H1 (cell line): ENCODE measurements at regions not wholly inside any gene's neighbourhood (a gene's known extent, or its start where the extent isn't known, plus 50 kb on each side); places are given as distances from the start of the nearest gene placed in this dataset.

Experiments
- CTCF ChIA-PET: fragments of 300-600 bp; sonication (Branson Sonifier 250); formaldehyde crosslinking; loops from one replicate; lab custom pipeline; 2021; ENCODE audit not compliant: partially characterized antibody; lab: Charles Lee
- POLR2A ChIA-PET: fragments of 300-600 bp; sonication (Branson Sonifier 250); formaldehyde crosslinking; loops from one replicate; lab custom pipeline; 2021; ENCODE audit warnings: inconsistent platforms; ENCODE audit not compliant: partially characterized antibody; lab: Charles Lee
- DNase-seq, 2 experiments: peaks; one replicate each; pipeline versions ENCODE4 v3.0.0 to v3.0.0-alpha.2; 2010 to 2022; ENCODE audit warnings: low spot score in 2 of 2, low read depth in 1 of 2, mixed read lengths in 1 of 2
- FAIRE-seq: peaks from 2 replicates; lab custom pipeline; 2011; peaks lifted over from hg19 to GRCh38; lab: Jason Lieb, UNC
- H2AFZ ChIP-seq: 2 replicates; pipeline ENCODE4 v1.8.1; 2012; ENCODE audit warnings: low read length, inconsistent platforms
- H2AK5ac ChIP-seq: 2 replicates; pipeline ENCODE4 v1.6.1; 2013; ENCODE audit warnings: low read depth, low read length
- H2BK120ac ChIP-seq: replicated peaks from 2 replicates; pipeline ENCODE3; 2013; ENCODE audit warnings: low read depth, low read length, inconsistent platforms
- H2BK12ac ChIP-seq: 2 replicates; pipeline ENCODE4 v1.6.1; 2013; ENCODE audit warnings: low read depth, low read length
- H2BK15ac ChIP-seq: 2 replicates; pipeline ENCODE4 v1.6.1; 2013; ENCODE audit warnings: low read length
- H2BK20ac ChIP-seq: 2 replicates; pipeline ENCODE4 v1.6.1; 2013; ENCODE audit warnings: low read length
- H2BK5ac ChIP-seq: 2 replicates; pipeline ENCODE4 v1.6.1; 2013; ENCODE audit warnings: low read depth, low read length
- H3K14ac ChIP-seq: 2 replicates; pipeline ENCODE4 v1.6.1; 2013; ENCODE audit warnings: inconsistent platforms; ENCODE audit not compliant: insufficient read length
- H3K18ac ChIP-seq: 2 replicates; pipeline ENCODE4 v1.6.1; 2013; ENCODE audit warnings: low read length; ENCODE audit errors: extremely low read depth
- H3K23ac ChIP-seq: 2 replicates; pipeline ENCODE4 v1.6.1; 2013; ENCODE audit warnings: inconsistent platforms; ENCODE audit not compliant: insufficient read length
- H3K23me2 ChIP-seq: 2 replicates; pipeline ENCODE4 v1.6.1; 2013; ENCODE audit warnings: low read depth, low read length
- H3K27ac ChIP-seq: 2 replicates; pipeline ENCODE4 v1.6.1; 2011; ENCODE audit warnings: low read depth, low read length, inconsistent platforms
- H3K27me3 ChIP-seq, 4 experiments: replicated peaks in 1 of 4; 1 replicate in 1 of 4; 2 replicates in 3 of 4; pipeline versions ENCODE4 v1.6.1 to v1.8.1; 2011 to 2013; ENCODE audit warnings: low read length in 3 of 4, mild to moderate bottlenecking in 3 of 4, inconsistent platforms in 2 of 4, mixed read lengths in 2 of 4, moderate library complexity in 1 of 4; ENCODE audit not compliant: control insufficient read depth in 3 of 4, insufficient read depth in 3 of 4; ENCODE audit errors: extremely low read depth in 1 of 4
- H3K36me3 ChIP-seq, 4 experiments: 2 replicates each; pipeline versions ENCODE4 v1.6.1 to v1.8.1; 2011 to 2013; ENCODE audit warnings: mild to moderate bottlenecking in 4 of 4, low read length in 3 of 4, moderate library complexity in 2 of 4, control low read depth in 1 of 4, inconsistent platforms in 1 of 4; ENCODE audit not compliant: insufficient read depth in 4 of 4, control insufficient read depth in 2 of 4
- H3K4ac ChIP-seq: replicated peaks from 2 replicates; pipeline ENCODE3; 2013; ENCODE audit warnings: low read length, low read depth, mixed read lengths, inconsistent platforms; ENCODE audit not compliant: insufficient read length
- H3K4me1 ChIP-seq, 4 experiments: replicated peaks in 1 of 4; 1 replicate in 1 of 4; 2 replicates in 3 of 4; pipeline versions ENCODE4 v1.6.1 to v1.8.1; 2011 to 2013; ENCODE audit warnings: low read length in 3 of 4, inconsistent platforms in 2 of 4, mixed read lengths in 1 of 4; ENCODE audit not compliant: insufficient read depth in 4 of 4, control insufficient read depth in 3 of 4
- H3K4me2 ChIP-seq, 2 experiments: 2 replicates each; pipeline versions ENCODE4 v1.6.1 to v1.8.1; 2011 to 2013; ENCODE audit warnings: low read depth in 2 of 2, low read length in 2 of 2, control low read depth in 1 of 2, inconsistent platforms in 1 of 2, mild to moderate bottlenecking in 1 of 2; ENCODE audit not compliant: insufficient read depth in 1 of 2
- H3K4me3 ChIP-seq, 4 experiments: fragments of 200-600, 300-600 bp in 1 of 4; sonication (generic), shearing (Covaris generic), sonication (Bioruptor Twin) in 1 of 4; 2 replicates each; pipeline versions ENCODE4 v1.5.1 to v1.8.1; 2011 to 2016; ENCODE audit warnings: low read length in 4 of 4, low read depth in 3 of 4, control low read depth in 2 of 4, inconsistent platforms in 2 of 4, mild to moderate bottlenecking in 2 of 4, mixed read lengths in 1 of 4, moderate library complexity in 1 of 4; ENCODE audit not compliant: insufficient read depth in 2 of 4; ENCODE audit errors: extremely low read depth in 1 of 4
- H3K56ac ChIP-seq: replicated peaks from 2 replicates; pipeline ENCODE3; 2013; ENCODE audit warnings: low read depth, mild to moderate bottlenecking, mixed read lengths, low read length, inconsistent platforms; ENCODE audit not compliant: insufficient read length
- H3K79me1 ChIP-seq: 2 replicates; pipeline ENCODE4 v1.6.1; 2013; ENCODE audit warnings: low read depth, low read length, control low read depth
- H3K79me2 ChIP-seq, 2 experiments: 2 replicates each; pipeline versions ENCODE4 v1.6.1 to v1.8.1; 2012 to 2013; ENCODE audit warnings: low read length in 2 of 2, mild to moderate bottlenecking in 2 of 2, inconsistent platforms in 1 of 2; ENCODE audit not compliant: insufficient read depth in 2 of 2, control insufficient read depth in 1 of 2
- H3K9ac ChIP-seq, 4 experiments: replicated peaks in 1 of 4; 1 replicate in 1 of 4; 2 replicates in 3 of 4; pipeline versions ENCODE4 v1.6.1 to v1.8.1; 2011 to 2013; ENCODE audit warnings: low read depth in 3 of 4, low read length in 3 of 4, control low read depth in 2 of 4, mild to moderate bottlenecking in 2 of 4, moderate library complexity in 2 of 4, inconsistent platforms in 1 of 4; ENCODE audit errors: extremely low read depth in 1 of 4
- H3K9me3 ChIP-seq, 2 experiments: 2 replicates each; pipeline versions ENCODE4 v1.6.1 to v1.8.1; 2012 to 2013; ENCODE audit warnings: mild to moderate bottlenecking in 2 of 2, moderate library complexity in 2 of 2, control low read depth in 1 of 2, inconsistent platforms in 1 of 2, low read depth in 1 of 2, low read length in 1 of 2, mixed read lengths in 1 of 2; ENCODE audit not compliant: insufficient read depth in 2 of 2
- H4K20me1 ChIP-seq, 2 experiments: replicated peaks in 1 of 2; 2 replicates each; pipeline versions ENCODE3 to v1.8.1; 2011 to 2013; ENCODE audit warnings: inconsistent platforms in 2 of 2, low read length in 2 of 2, mild to moderate bottlenecking in 1 of 2; ENCODE audit not compliant: insufficient read depth in 2 of 2, control insufficient read depth in 1 of 2
- H4K5ac ChIP-seq: 2 replicates; pipeline ENCODE4 v1.6.1; 2013; ENCODE audit warnings: low read length, low read depth, mixed read lengths, inconsistent platforms; ENCODE audit not compliant: insufficient read length
- H4K8ac ChIP-seq: 2 replicates; pipeline ENCODE4 v1.8.0; 2013; ENCODE audit warnings: mild to moderate bottlenecking, moderate library complexity, low read length, inconsistent platforms; ENCODE audit not compliant: insufficient read depth; ENCODE audit errors: extremely low read depth
- H4K91ac ChIP-seq: replicated peaks from 2 replicates; pipeline ENCODE3; 2013; ENCODE audit warnings: low read length, mixed read lengths, inconsistent platforms; ENCODE audit not compliant: insufficient read length
- CHD2 ChIP-seq: IDR thresholded peaks from 2 replicates; pipeline ENCODE4 v1.6.1; 2012; ENCODE audit warnings: low read length, improper control_type of control experiment
- CTBP2 ChIP-seq: IDR thresholded peaks from 2 replicates; pipeline ENCODE4 v1.7.0; 2011; ENCODE audit warnings: borderline replicate concordance, mild to moderate bottlenecking, moderate library complexity, mixed read lengths, low read length; ENCODE audit not compliant: insufficient read depth, insufficient read length
- EP300 ChIP-seq, 2 experiments: IDR thresholded peaks; 1 replicate in 1 of 2; 2 replicates in 1 of 2; pipeline ENCODE4 v1.6.1; 2011 to 2012; ENCODE audit warnings: low read depth in 2 of 2, low read length in 2 of 2, mild to moderate bottlenecking in 2 of 2, borderline replicate concordance in 1 of 2, inconsistent platforms in 1 of 2, moderate library complexity in 1 of 2
- EZH2 ChIP-seq: fragments of 200-600 bp; sonication (generic); IDR thresholded peaks from 2 replicates; pipeline ENCODE4 v1.7.1; 2012; ENCODE audit warnings: low read depth, mild to moderate bottlenecking, moderate library complexity, low read length, inconsistent platforms; ENCODE audit not compliant: severe bottlenecking
- KDM1A ChIP-seq: fragments of 200-600, 300-600 bp; sonication (generic); IDR thresholded peaks from 2 replicates; pipeline ENCODE4 v1.7.1; 2016; ENCODE audit warnings: mild to moderate bottlenecking, low read length, borderline replicate concordance
- PHF8 ChIP-seq: fragments of 200-600 bp; sonication (generic); conservative IDR thresholded peaks from 2 replicates; pipeline ENCODE4 v1.7.1; 2012; ENCODE audit warnings: low read depth, mild to moderate bottlenecking, inconsistent platforms, low read length, moderate library complexity
- SUZ12 ChIP-seq: fragments of 200-600 bp; sonication (generic); IDR thresholded peaks from 2 replicates; pipeline ENCODE4 v1.6.1; 2012; ENCODE audit warnings: mild to moderate bottlenecking, inconsistent platforms, low read length, moderate library complexity, mixed read lengths
- WGBS, 2 experiments: shearing (Covaris generic) in 1 of 2; methylation state at CpG; one replicate each; pipeline versions ENCODE4 v1.1.6 to v1.1.7; 2013 to 2015; ENCODE audit warnings: low lambda C conversion rate in 2 of 2, mixed read lengths in 2 of 2, inconsistent platforms in 1 of 2, low coverage in 1 of 2, missing lambda C conversion rate in 1 of 2; ENCODE audit not compliant: insufficient replicate concordance in 2 of 2, insufficient coverage in 1 of 2, insufficient read length in 1 of 2; ENCODE audit errors: extremely low coverage in 1 of 2, missing lambda C conversion rate in 1 of 2; 5-methylcytosine and 5-hydroxymethylcytosine counted together

DNA sequence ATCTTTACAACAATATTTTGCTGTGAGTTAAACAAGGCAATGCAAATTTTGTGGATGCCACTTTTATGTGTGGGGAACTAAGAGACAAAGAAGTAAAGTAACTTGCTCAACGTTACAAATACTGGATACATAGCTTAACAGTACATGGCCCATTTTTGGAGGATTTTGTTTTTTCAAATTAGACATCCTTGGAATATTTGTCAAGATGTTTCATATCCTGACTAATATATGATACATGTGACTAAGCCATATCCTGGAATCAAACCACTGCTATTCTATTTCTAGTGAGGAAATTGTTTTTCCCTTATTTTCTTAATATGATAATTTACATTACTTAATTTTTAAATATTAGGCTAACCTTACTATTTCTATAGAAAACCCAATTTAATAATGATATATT is 529.8 kb downstream of the DMRTA1 start:
- H4K8ac ChIP-seq = no peak overlapping the region
- no peaks in the 10 kb centered on the region for H3K36me3 ChIP-seq
- H2AFZ ChIP-seq = no peak overlapping the region
- no peak overlapping the region for H3K4me2 ChIP-seq
- TF ChIP-seq CHD2 (no peak), PHF8 (no peak), KDM1A (no peak), CTBP2 (no peak), EZH2 (no peak), SUZ12 (no peak), EP300 (IDR thresholded peaks at IDR 0.05; ENCODE audit: borderline replicate concordance in 1 of 2, low read depth in 2 of 2, low read length in 2 of 2) (no peak)
- TF ChIP-seq, all 59 proteins: peak for 0
- Histone ChIP-seq H3K79me2 (no peaks in the 10 kb centered on the region), H3K23me2 (no peaks in the 10 kb centered on the region), H3K23ac (no peak overlapping the region), H2BK5ac (no peak overlapping the region), H3K27me3 (no peaks in the 10 kb centered on the region), H3K4me3 (no peak overlapping the region), H3K56ac (no peak overlapping the region), H3K18ac (no peak overlapping the region), H4K20me1 (no peaks in the 10 kb centered on the region), H3K27ac (no peak overlapping the region), H3K79me1 (no peaks in the 10 kb centered on the region), H3K9ac (no peak overlapping the region), H4K91ac (no peak overlapping the region), H3K4me1 (no peaks in the 10 kb centered on the region), H2AK5ac (no peak overlapping the region), H3K9me3 (no peaks in the 10 kb centered on the region), H2BK120ac (no peak overlapping the region), H3K14ac (no peak overlapping the region), H2BK15ac (no peak overlapping the region), H2BK12ac (no peak overlapping the region), H2BK20ac (no peak overlapping the region), H3K4ac (no peak overlapping the region), H4K5ac (no peak overlapping the region)
- DNase-seq = no peak
- WGBS, 2 experiments = 88% methylated on average over 1 of the region's 1 CpG; no CpG with 5 or more reads in 1 of the 2 experiments
- ChIA-PET CTCF (interaction anchor here (1.2 kb wide), 1 partner anchor 520 kb away, joined by 4 read pairs; no protein-coding TSS in a partner anchor), POLR2A (no interaction called here)
- no peak for FAIRE-seq
